HEK293T (cell line): ENCODE measurements at regions not wholly inside any gene's neighbourhood (a gene's known extent, or its start where the extent isn't known, plus 50 kb on each side); places are given as distances from the start of the nearest gene placed in this dataset.

ENCODE experiments used
- CTCF ChIA-PET: fragments of 350-600 bp; formaldehyde crosslinking; extraction: SDS; loops from one replicate; lab custom pipeline; 2021; ENCODE audit warnings: antibody characterized with exemption, inconsistent platforms; lab: Yijun Ruan, JAX
- POLR2A ChIA-PET: fragments of 350-600 bp; formaldehyde crosslinking; extraction: SDS; loops from one replicate; lab custom pipeline; 2020; ENCODE audit warnings: antibody characterized with exemption, inconsistent platforms; lab: Yijun Ruan, JAX
- DNase-seq: peaks from one replicate; pipeline ENCODE4 v3.0.0; 2012; ENCODE audit warnings: mixed read lengths; ENCODE audit errors: extremely low spot score
- ARNT ChIP-seq: fragments of 450-650 bp; IDR thresholded peaks from 2 replicates; pipeline ENCODE4 v1.6.1; 2017; ENCODE audit warnings: mild to moderate bottlenecking
- BHLHE40 ChIP-seq: fragments of 450-650 bp; IDR thresholded peaks from 2 replicates; pipeline ENCODE4 v1.6.1; 2016; ENCODE audit warnings: mild to moderate bottlenecking, moderate library complexity, borderline replicate concordance
- CTBP1 ChIP-seq: fragments of 450-650 bp; IDR thresholded peaks from 2 replicates; pipeline ENCODE4 v1.6.1; 2016; ENCODE audit warnings: borderline replicate concordance
- ELF4 ChIP-seq: fragments of 450-650 bp; IDR thresholded peaks from 2 replicates; pipeline ENCODE4 v1.6.1; 2017; ENCODE audit warnings: antibody characterized with exemption
- FOXA1 ChIP-seq: fragments of 450-650 bp; IDR thresholded peaks from 2 replicates; pipeline ENCODE4 v1.6.1; 2016; ENCODE audit warnings: mild to moderate bottlenecking
- FOXK2 ChIP-seq: fragments of 450-650 bp; IDR thresholded peaks from 2 replicates; pipeline ENCODE4 v1.6.1; 2016; ENCODE audit warnings: mild to moderate bottlenecking
- FOXM1 ChIP-seq: fragments of 450-650 bp; IDR thresholded peaks from 2 replicates; pipeline ENCODE4 v1.6.1; 2017; ENCODE audit warnings: mild to moderate bottlenecking, borderline replicate concordance
- HDGF ChIP-seq: fragments of 450-650 bp; IDR thresholded peaks from 2 replicates; pipeline ENCODE4 v1.6.1; 2017; ENCODE audit warnings: antibody characterized with exemption, borderline replicate concordance
- L3MBTL2 ChIP-seq: fragments of 450-650 bp; conservative IDR thresholded peaks from 2 replicates; pipeline ENCODE4 v1.6.1; 2016; ENCODE audit warnings: mild to moderate bottlenecking
- LEF1 ChIP-seq: fragments of 450-650 bp; IDR thresholded peaks from 2 replicates; pipeline ENCODE4 v1.6.1; 2017; ENCODE audit warnings: mild to moderate bottlenecking, borderline replicate concordance
- NFRKB ChIP-seq: fragments of 450-650 bp; IDR thresholded peaks from 2 replicates; pipeline ENCODE4 v1.6.1; 2016; ENCODE audit warnings: mild to moderate bottlenecking, moderate library complexity
- PKNOX1 ChIP-seq: fragments of 450-650 bp; IDR thresholded peaks from 2 replicates; pipeline ENCODE4 v1.6.1; 2016
- SP1 ChIP-seq: fragments of 450-650 bp; IDR thresholded peaks from 2 replicates; pipeline ENCODE4 v1.6.1; 2017
- SUZ12 ChIP-seq: fragments of 450-650 bp; IDR thresholded peaks from 2 replicates; pipeline ENCODE4 v1.6.1; 2016; ENCODE audit warnings: mild to moderate bottlenecking
- TARDBP ChIP-seq: fragments of 450-650 bp; IDR thresholded peaks from 2 replicates; pipeline ENCODE4 v1.6.1; 2016
- ZNF384 ChIP-seq: fragments of 450-650 bp; IDR thresholded peaks from 2 replicates; pipeline ENCODE4 v1.6.1; 2016

DNA sequence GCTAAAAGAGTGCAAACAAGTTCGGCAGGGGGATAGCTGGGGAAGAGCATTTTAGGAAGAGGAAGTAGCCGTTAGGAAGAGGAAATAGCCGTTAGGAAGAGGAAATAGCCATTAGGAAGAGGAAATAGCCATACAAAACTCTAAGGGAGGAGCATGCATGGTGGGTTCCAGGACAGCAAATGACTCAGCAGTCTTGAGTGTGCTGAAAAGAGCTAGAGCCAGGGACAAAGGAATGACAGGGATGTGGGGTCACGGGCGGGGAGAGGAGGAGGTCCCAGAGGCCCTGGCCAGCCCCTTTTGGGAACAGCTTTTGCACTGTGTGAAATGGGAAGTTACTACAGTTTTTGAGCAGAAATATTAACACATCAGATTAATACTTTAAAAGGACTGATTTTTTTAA, 882.6 kb downstream of the TRIML1 start:
- ChIA-PET POLR2A (no interaction called here), CTCF (interaction anchor here (0.6 to 0.7 kb wide), 2 partner anchors 68 to 242 kb away, joined by 3 to 5 read pairs; no protein-coding TSS in a partner anchor)
- DNase-seq: no peak
- TF ChIP-seq FOXM1: no peak

DNA sequence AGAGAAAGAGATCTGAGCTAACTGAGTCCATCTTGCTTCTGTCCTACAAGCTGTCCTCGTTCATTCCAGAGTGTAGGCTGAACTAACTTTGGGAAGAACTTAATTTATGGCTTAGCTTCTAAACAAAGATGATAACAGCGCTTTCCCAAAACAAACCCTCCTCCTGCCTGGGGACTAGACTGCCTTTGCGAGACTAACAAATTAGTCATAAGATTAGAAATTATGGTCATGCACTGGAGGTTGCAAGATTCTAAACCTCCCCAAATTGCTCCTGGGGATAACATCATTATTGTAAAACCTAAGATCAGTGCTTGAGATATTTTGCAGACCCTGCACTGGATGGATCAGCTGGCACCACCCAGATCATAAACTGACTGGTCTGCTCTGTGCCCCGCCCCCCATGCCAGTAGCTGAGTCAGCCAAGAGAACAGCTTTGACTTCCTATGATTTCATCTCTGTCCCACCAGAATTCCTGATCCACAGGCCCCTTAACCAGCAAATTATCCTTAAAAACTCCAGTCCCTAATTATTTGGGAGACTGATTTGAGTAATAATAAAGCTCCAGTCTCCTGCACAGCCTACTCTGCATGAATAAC, 883.3 kb downstream of the TRIML1 start:
- ChIA-PET CTCF (interaction anchor here (0.6 to 0.8 kb wide), 3 partner anchors 62 to 425 kb away, joined by 3 to 4 read pairs (median 3); no protein-coding TSS in a partner anchor), POLR2A (no interaction called here)
- no peak for DNase-seq
- TF ChIP-seq L3MBTL2 (no peak), NFRKB (no peak), LEF1 (no peak), SP1 (no peak), ELF4 (no peak), FOXK2 (no peak), FOXM1 (no peak), SUZ12 (no peak), CTBP1 (no peak), FOXA1 (no peak), HDGF (no peak), BHLHE40 (no peak), PKNOX1 (no peak), ZNF384 (no peak), ARNT (no peak), TARDBP (no peak)

DNA sequence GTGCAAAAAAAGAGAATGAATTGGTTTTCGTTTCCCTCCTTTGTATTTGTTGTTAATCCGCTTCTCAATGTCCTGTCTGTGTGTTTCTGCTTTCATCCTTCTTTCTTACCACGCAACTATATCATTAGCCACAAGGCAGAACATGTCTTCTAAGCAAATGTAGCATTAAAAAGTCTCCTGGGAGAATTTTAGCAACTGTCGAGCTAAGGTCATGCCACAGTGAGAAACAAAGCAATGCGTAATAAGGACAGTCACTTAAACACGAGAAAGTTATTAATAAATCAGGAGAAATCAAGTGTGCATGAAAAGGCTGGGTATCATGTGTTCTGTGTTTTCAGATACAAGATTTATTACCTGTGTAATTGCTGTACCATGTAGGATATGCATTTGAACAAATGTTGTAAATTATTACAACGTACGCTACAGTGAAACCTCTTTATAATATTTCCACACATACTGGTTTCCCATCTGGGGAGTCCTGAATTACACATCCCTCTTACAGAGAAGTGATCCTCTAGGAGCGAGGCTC, 890.8 kb downstream of the TRIML1 start:
- no peak for DNase-seq
- TF ChIP-seq SUZ12 (no peak), PKNOX1 (no peak), LEF1 (no peak), ZNF384 (no peak), ARNT (no peak), TARDBP (no peak), CTBP1 (no peak), FOXM1 (no peak), HDGF (no peak), FOXK2 (no peak), BHLHE40 (no peak), ELF4 (no peak), SP1 (no peak), FOXA1 (no peak), L3MBTL2 (no peak), NFRKB (no peak)
- CTCF ChIA-PET: no interaction called here
- POLR2A ChIA-PET: no interaction called here

DNA sequence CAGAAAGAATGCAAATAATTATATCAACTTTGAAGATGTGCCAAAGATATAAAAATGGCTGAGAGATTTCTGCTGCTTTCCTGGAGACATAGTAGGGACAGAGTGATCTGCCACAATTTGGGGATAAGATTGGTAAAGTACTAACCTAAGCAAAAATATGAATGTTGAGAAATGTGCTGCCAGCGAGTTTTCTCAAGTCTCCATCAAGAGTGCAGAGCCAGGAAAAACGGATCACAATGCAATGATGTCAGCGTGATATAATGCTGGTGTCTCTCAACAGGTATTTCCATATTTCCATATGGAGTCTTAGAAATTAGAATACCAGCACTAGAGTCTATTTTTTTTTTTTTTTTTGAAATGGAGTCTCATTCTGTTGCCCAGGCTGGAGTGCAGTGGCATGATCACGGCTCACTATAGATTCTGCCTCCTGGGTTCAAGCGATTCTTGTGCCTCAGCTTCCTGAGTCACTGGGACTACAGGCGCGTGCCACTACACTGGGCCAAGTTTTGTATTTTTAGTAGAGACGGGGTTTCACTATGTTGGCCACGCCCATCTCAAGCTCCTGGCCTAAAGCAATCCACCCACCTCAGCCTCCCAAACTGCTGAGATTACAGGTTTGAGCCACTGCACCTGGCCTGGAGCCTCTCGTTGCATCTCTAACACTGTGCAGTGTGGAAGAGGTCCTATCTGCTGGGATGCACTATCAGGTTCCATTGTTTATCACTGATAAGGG, 893.5 kb downstream of the TRIML1 start:
- ChIA-PET POLR2A (no interaction called here), CTCF (interaction anchor here (0.6 to 0.7 kb wide), 2 partner anchors 9 to 480 kb away, joined by 3 read pairs; no protein-coding TSS in a partner anchor)
- TF ChIP-seq TARDBP (no peak), SUZ12 (no peak)
- no peak for DNase-seq

- POLR2A ChIA-PET: no interaction called here
These were observed 894.6 kb downstream of the TRIML1 start for GRCh38 chr4:189033801-189034347.

DNA sequence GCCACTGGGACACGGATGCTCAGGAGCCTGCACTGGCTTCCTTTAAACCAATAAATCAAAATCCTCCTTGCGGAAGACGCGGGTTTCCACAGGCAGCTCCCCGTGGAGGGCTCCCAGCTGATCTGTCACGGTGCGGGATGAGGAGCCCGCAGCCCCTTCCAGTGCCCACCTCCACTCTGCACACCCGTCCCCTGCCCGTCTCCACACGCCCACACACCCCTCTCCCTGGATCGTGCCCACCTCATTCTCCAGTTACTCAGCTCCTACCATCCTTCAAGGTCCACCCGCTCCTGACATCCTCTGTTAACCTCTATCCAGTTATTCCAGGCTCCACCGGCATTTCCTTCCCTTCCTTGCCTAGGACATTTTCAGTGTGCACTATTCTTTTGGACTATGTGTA, 895.9 kb downstream of the TRIML1 start:
- TF ChIP-seq FOXA1 (no peak), ARNT (no peak), LEF1 (no peak), FOXK2 (no peak)
- ChIA-PET POLR2A (no interaction called here), CTCF (no interaction called here)
- DNase-seq: no peak

More at GRCh38 chr4:189033801-189034347, 894.6 kb downstream of the TRIML1 start:
- CTCF ChIA-PET: interaction anchor here (0.8 to 1.2 kb wide), 2 partner anchors 26 to 55 kb away, joined by 3 read pairs; no protein-coding TSS in a partner anchor
- TF ChIP-seq TARDBP (no peak), FOXK2 (no peak), BHLHE40 (no peak), ZNF384 (no peak), ARNT (no peak), SUZ12 (no peak), SP1 (no peak), LEF1 (no peak), CTBP1 (no peak)
- DNase-seq: no peak

DNA sequence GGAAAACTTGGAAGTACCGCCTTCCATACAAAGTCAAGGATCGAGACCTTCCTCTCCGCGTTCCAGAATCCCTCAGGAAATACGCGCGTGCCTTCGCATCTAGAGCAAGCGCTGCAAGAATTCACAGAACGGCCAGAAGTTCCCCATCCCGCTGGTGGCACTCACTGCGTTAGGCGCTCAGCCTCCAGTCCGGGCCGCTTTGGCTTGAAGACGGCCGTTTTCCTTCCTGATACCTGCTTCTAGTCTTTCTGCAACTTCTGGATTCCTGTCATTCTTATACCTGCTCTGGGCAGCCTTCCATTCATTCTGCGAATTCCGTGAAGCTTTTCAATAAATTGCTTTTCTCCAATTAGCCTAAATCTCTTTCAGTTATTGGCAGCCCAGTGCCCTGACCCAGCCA, 896.4 kb downstream of the TRIML1 start:
- POLR2A ChIA-PET: no interaction called here
- no peak for DNase-seq
- no peak for TF ChIP-seq FOXK2
- TF ChIP-seq SUZ12: no peak
- TF ChIP-seq BHLHE40: no peak
- TF ChIP-seq ZNF384: no peak
- no peak for TF ChIP-seq LEF1
- TF ChIP-seq ARNT: no peak
- no peak for TF ChIP-seq TARDBP
- TF ChIP-seq FOXM1: no peak
- TF ChIP-seq HDGF: no peak
- no peak for TF ChIP-seq PKNOX1
- no peak for TF ChIP-seq CTBP1
- no peak for TF ChIP-seq SP1
- TF ChIP-seq L3MBTL2: no peak
- no peak for TF ChIP-seq ELF4
- CTCF ChIA-PET: no interaction called here
